ENCODE measurements at regions not wholly inside any gene's neighbourhood (a gene's known extent, or its start where the extent isn't known, plus 50 kb on each side); places are given as distances from the start of the nearest gene placed in this dataset.

- no peak for TF ChIP-seq POLR2A (IDR thresholded peaks at IDR 0.05)
- TF ChIP-seq CTCF (IDR thresholded peaks at IDR 0.05): no peak
These were observed 114.5 kb upstream of the SMIM30 start for GRCh38 chr7:113232885-113233284.

Measured in uterus (tissue), 2 donors.